ENCODE measurements at regions not wholly inside any gene's neighbourhood (a gene's known extent, or its start where the extent isn't known, plus 50 kb on each side); places are given as distances from the start of the nearest gene placed in this dataset.

- peaks cover 3% of the 10 kb centered on the region for H3K27me3 ChIP-seq (ENCODE audit: insufficient read depth, low read length)
- no peak for TF ChIP-seq CTCF (IDR thresholded peaks at IDR 0.05; ENCODE audit: extremely low read depth, low read depth, low read length)
- H2AFZ ChIP-seq (ENCODE audit: low read length): no peak overlapping the region
- no peaks in the 10 kb centered on the region for H3K4me1 ChIP-seq (ENCODE audit: insufficient read depth, low read length)
- no peaks in the 10 kb centered on the region for H3K36me3 ChIP-seq (ENCODE audit: insufficient read depth, low read length)
- H3K27ac ChIP-seq (ENCODE audit: low read depth, low read length): no peak overlapping the region
- no peaks in the 10 kb centered on the region for H3K9me3 ChIP-seq (ENCODE audit: low read depth, low read length)
- no peaks in the 10 kb centered on the region for H4K20me1 ChIP-seq (ENCODE audit: insufficient read depth, low read length)
- DNase-seq (ENCODE audit: insufficient read length, low spot score, missing footprints): no peak
- no peak overlapping the region for H3K4me3 ChIP-seq (ENCODE audit: insufficient read depth, low read length)
- H3K79me2 ChIP-seq (ENCODE audit: insufficient read depth, low read length): no peaks in the 10 kb centered on the region
- no peak overlapping the region for H3K4me2 ChIP-seq (ENCODE audit: insufficient read depth, low read length)
Observed at GRCh38 chr5:82666312-82666711, 388.2 kb upstream of the RPS23 start.

- TF ChIP-seq CTCF (IDR thresholded peaks at IDR 0.05; ENCODE audit: extremely low read depth, low read depth, low read length): no peak
- H3K4me1 ChIP-seq (ENCODE audit: insufficient read depth, low read length): no peaks in the 10 kb centered on the region
- H4K20me1 ChIP-seq (ENCODE audit: insufficient read depth, low read length): no peaks in the 10 kb centered on the region
- peaks cover 3% of the 10 kb centered on the region for H3K27me3 ChIP-seq (ENCODE audit: insufficient read depth, low read length)
- H3K9me3 ChIP-seq (ENCODE audit: low read depth, low read length): no peaks in the 10 kb centered on the region
- no peak overlapping the region for H3K4me3 ChIP-seq (ENCODE audit: insufficient read depth, low read length)
- no peak overlapping the region for H3K27ac ChIP-seq (ENCODE audit: low read depth, low read length)
- no peak overlapping the region for H3K4me2 ChIP-seq (ENCODE audit: insufficient read depth, low read length)
- DNase-seq (ENCODE audit: insufficient read length, low spot score, missing footprints): no peak
- no peak overlapping the region for H2AFZ ChIP-seq (ENCODE audit: low read length)
- H3K79me2 ChIP-seq (ENCODE audit: insufficient read depth, low read length): no peaks in the 10 kb centered on the region
- H3K36me3 ChIP-seq (ENCODE audit: insufficient read depth, low read length): no peaks in the 10 kb centered on the region
Observed at GRCh38 chr5:82664732-82665131, 386.6 kb upstream of the RPS23 start.

- H3K79me2 ChIP-seq (ENCODE audit: insufficient read depth, low read length): no peaks in the 10 kb centered on the region
- no peak overlapping the region for H3K4me2 ChIP-seq (ENCODE audit: insufficient read depth, low read length)
- H4K20me1 ChIP-seq (ENCODE audit: insufficient read depth, low read length): no peaks in the 10 kb centered on the region
- no peak for DNase-seq (ENCODE audit: insufficient read length, low spot score, missing footprints)
- no peak overlapping the region for H3K4me3 ChIP-seq (ENCODE audit: insufficient read depth, low read length)
- H3K4me1 ChIP-seq (ENCODE audit: insufficient read depth, low read length): no peaks in the 10 kb centered on the region
- no peaks in the 10 kb centered on the region for H3K36me3 ChIP-seq (ENCODE audit: insufficient read depth, low read length)
- no peak overlapping the region for H3K27ac ChIP-seq (ENCODE audit: low read depth, low read length)
- H2AFZ ChIP-seq (ENCODE audit: low read length): no peak overlapping the region
- TF ChIP-seq CTCF (IDR thresholded peaks at IDR 0.05; ENCODE audit: extremely low read depth, low read depth, low read length): no peak
- H3K9me3 ChIP-seq (ENCODE audit: low read depth, low read length): no peaks in the 10 kb centered on the region
- peaks cover 3% of the 10 kb centered on the region for H3K27me3 ChIP-seq (ENCODE audit: insufficient read depth, low read length)
Observed at GRCh38 chr5:82663225-82663624, 385.1 kb upstream of the RPS23 start.

GRCh38 chr5:82662340-82662739 is 384.2 kb upstream of the RPS23 start:
- Histone ChIP-seq H3K4me3 (ENCODE audit: insufficient read depth, low read length) (no peak overlapping the region), H3K36me3 (ENCODE audit: insufficient read depth, low read length) (no peaks in the 10 kb centered on the region), H3K4me2 (ENCODE audit: insufficient read depth, low read length) (no peak overlapping the region), H3K27me3 (ENCODE audit: insufficient read depth, low read length) (peaks cover 3% of the 10 kb centered on the region), H4K20me1 (ENCODE audit: insufficient read depth, low read length) (no peaks in the 10 kb centered on the region), H3K27ac (ENCODE audit: low read depth, low read length) (no peak overlapping the region), H2AFZ (ENCODE audit: low read length) (no peak overlapping the region), H3K9me3 (ENCODE audit: low read depth, low read length) (no peaks in the 10 kb centered on the region), H3K79me2 (ENCODE audit: insufficient read depth, low read length) (no peaks in the 10 kb centered on the region), H3K4me1 (ENCODE audit: insufficient read depth, low read length) (no peaks in the 10 kb centered on the region)
- no peak for TF ChIP-seq CTCF (IDR thresholded peaks at IDR 0.05; ENCODE audit: extremely low read depth, low read depth, low read length)
- DNase-seq (ENCODE audit: insufficient read length, low spot score, missing footprints): no peak
